Stimulated activated naive CD4-positive, alpha-beta T cell treated with Interleukin-2 at 50 U/mL for 16 hours (primary cell): ENCODE measurements at regions not wholly inside any gene's neighbourhood (a gene's known extent, or its start where the extent isn't known, plus 50 kb on each side); places are given as distances from the start of the nearest gene placed in this dataset.

Experiments used
- DNase-seq: peaks from one replicate; lab custom pipeline; 2025; lab: John Stamatoyannopoulos, UW

- DNase-seq = no peak
Observed at GRCh38 chr7:106808967-106809635, 56.0 kb upstream of the PIK3CG start.

DNA sequence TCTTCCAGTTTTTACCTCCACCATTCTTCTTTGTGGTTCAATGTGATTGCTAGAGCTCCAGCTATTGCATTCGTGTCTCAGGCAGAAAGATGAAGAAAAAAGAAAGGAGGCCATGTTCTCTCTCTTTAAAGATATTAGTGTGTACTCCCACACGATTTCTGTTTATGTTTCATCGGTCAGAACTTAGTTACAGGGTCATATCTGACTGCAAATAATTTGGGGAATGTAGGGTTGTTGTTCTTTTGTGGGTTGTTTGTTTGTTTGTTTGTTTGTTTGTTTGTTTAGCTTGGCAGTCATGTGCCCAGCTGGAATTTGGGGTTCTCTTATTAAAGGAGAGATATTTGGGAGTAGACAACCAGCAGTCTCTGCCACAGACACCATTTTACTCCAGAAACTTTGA is 53.6 kb upstream of the PIK3CG start:
- DNase-seq = no peak

- DNase-seq = no peak
Observed at GRCh38 chr7:106812027-106812643, 52.9 kb upstream of the PIK3CG start.

GRCh38 chr7:106813705-106814305 is 51.3 kb upstream of the PIK3CG start:
- no peak for DNase-seq

- DNase-seq = no peak
Observed at GRCh38 chr7:106814887-106815286, 50.2 kb upstream of the PIK3CG start.
